GM12892 (cell line): ENCODE measurements at regions not wholly inside any gene's neighbourhood (a gene's known extent, or its start where the extent isn't known, plus 50 kb on each side); places are given as distances from the start of the nearest gene placed in this dataset.

Source experiments
- DNase-seq: peaks from one replicate; pipeline ENCODE4 v3.0.0; 2011; ENCODE audit not compliant: insufficient read length
- FAIRE-seq: peaks from 2 replicates; lab custom pipeline; 2011; peaks lifted over from hg19 to GRCh38; lab: Jason Lieb, UNC
- POLR2A ChIP-seq: IDR thresholded peaks from 2 replicates; pipeline ENCODE4 v1.6.1; 2011; ENCODE audit warnings: low read depth, low read length, control low read depth
- POLR2AphosphoS5 ChIP-seq: IDR thresholded peaks from 2 replicates; pipeline ENCODE4 v1.6.1; 2011; ENCODE audit warnings: low read depth, low read length, control low read depth
- TAF1 ChIP-seq: IDR thresholded peaks from 2 replicates; pipeline ENCODE4 v1.6.1; 2011; ENCODE audit warnings: low read depth, mild to moderate bottlenecking, control low read depth, low read length, borderline replicate concordance

- no peak for FAIRE-seq
- no peak for DNase-seq
- TF ChIP-seq TAF1 = no peak
- TF ChIP-seq POLR2AphosphoS5 = no peak
- TF ChIP-seq POLR2A = no peak
Observed at GRCh38 chr2:41736586-41736985, 311.2 kb upstream of the PKDCC start.

DNA sequence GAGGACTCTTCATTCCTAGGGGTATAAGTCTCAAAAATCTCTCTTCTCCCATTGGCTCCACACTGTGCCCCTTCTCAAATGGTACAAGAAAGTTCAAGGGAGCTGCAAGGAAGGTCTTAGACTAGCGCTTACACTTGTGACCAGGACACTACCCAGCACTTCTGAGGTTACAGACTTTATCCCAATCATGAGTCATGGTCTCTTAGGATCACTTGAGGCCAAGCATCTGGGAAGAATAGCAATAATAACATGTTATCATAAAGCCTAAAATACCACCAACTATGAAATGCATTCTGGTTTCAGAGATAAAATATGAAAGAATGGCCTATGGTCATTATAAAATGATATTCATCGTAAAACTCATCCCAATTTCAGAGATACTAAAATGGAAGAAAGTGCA lies 309.9 kb upstream of the PKDCC start:
- no peak for TF ChIP-seq POLR2AphosphoS5
- no peak for TF ChIP-seq TAF1
- FAIRE-seq (no peak), DNase-seq (no peak)

GRCh38 chr2:41741951-41742595 lies 305.7 kb upstream of the PKDCC start:
- TF ChIP-seq POLR2A (no peak), POLR2AphosphoS5 (no peak), TAF1 (no peak)
- DNase-seq (no peak), FAIRE-seq (no peak)

- DNase-seq = no peak
- no peak for FAIRE-seq
- TF ChIP-seq TAF1 (no peak), POLR2A (no peak), POLR2AphosphoS5 (no peak)
Observed at GRCh38 chr2:41743324-41743723, 304.5 kb upstream of the PKDCC start.

DNA sequence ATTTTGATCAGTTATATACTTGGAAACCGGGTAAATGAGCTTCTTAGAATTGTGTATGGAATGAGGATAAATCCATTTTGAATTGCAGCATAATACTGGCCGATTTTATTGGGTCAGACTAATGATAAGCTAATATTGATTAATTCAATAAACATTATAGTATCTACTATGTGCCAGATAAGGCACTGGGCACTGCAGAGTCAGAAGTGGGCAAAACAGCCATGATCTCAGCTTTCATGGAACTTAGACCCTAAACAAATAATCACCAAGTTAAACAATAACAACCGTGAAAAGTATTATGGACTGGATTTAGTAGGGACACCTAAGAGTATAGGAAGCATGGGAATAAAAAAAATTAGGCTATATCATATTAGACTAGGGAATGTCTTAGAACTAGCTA lies 297.0 kb upstream of the PKDCC start:
- FAIRE-seq (no peak), DNase-seq (no peak)
- TF ChIP-seq POLR2AphosphoS5 = no peak
- TF ChIP-seq TAF1 = no peak
- TF ChIP-seq POLR2A = no peak

DNA sequence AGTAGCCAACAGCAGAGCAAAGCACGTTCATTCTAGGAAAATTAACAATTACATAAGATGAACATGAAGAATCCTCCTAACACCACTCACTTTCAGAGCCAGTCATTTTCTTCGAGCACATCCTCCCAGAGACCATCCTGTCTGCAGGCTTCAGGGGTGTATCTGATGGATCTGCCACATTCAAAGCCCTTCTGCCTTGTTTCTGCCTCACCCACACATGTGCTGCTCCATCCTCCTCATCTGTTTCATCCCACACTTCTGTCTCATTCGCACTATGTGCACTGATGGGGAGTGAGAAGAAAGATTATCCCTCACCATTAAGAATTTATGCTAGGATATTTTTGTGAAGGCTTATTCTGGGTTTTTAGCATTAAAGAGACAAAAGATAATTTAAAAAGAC lies 287.9 kb upstream of the PKDCC start:
- FAIRE-seq (no peak), DNase-seq (no peak)
- TF ChIP-seq POLR2AphosphoS5 (no peak), POLR2A (no peak), TAF1 (no peak)

DNA sequence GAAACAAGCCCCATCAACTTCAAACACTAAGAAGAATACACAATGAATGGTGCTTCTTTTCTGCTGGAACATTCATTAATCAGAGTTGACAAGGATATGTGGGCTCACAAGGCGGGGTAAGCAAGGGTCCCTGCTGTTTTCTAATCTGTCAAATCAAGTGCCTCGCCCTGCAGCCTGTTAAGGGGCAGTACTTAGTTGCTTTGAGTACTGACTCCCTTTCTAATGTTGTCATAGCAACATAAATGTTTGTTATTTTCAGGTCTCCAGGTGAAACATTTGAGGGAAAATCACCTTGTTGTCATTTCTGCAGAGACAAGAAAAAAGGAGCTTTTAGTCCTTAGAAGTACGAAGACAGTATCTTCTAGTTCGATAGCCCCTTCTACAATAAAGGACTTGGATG lies 284.7 kb upstream of the PKDCC start:
- FAIRE-seq (no peak), DNase-seq (no peak)
- TF ChIP-seq POLR2A (no peak), TAF1 (no peak), POLR2AphosphoS5 (no peak)

GRCh38 chr2:41764131-41764530 lies 283.7 kb upstream of the PKDCC start:
- no peak for DNase-seq
- TF ChIP-seq POLR2AphosphoS5 = no peak
- TF ChIP-seq POLR2A = no peak
- TF ChIP-seq TAF1 = no peak
- FAIRE-seq = no peak

GRCh38 chr2:41764919-41765318 lies 282.9 kb upstream of the PKDCC start:
- TF ChIP-seq POLR2A (no peak), POLR2AphosphoS5 (no peak), TAF1 (no peak)
- FAIRE-seq (no peak), DNase-seq (no peak)

- FAIRE-seq (no peak), DNase-seq (no peak)
- TF ChIP-seq POLR2AphosphoS5 (no peak), TAF1 (no peak), POLR2A (no peak)
Observed at GRCh38 chr2:41768310-41768709, 279.5 kb upstream of the PKDCC start.

- FAIRE-seq (no peak), DNase-seq (no peak)
- TF ChIP-seq TAF1 = no peak
- no peak for TF ChIP-seq POLR2AphosphoS5
- no peak for TF ChIP-seq POLR2A
Observed at GRCh38 chr2:41771710-41772109, 276.1 kb upstream of the PKDCC start.

- no peak for FAIRE-seq
- no peak for TF ChIP-seq POLR2AphosphoS5
- no peak for TF ChIP-seq TAF1
- TF ChIP-seq POLR2A = no peak
Observed at GRCh38 chr2:41772697-41773096, 275.1 kb upstream of the PKDCC start.

DNA sequence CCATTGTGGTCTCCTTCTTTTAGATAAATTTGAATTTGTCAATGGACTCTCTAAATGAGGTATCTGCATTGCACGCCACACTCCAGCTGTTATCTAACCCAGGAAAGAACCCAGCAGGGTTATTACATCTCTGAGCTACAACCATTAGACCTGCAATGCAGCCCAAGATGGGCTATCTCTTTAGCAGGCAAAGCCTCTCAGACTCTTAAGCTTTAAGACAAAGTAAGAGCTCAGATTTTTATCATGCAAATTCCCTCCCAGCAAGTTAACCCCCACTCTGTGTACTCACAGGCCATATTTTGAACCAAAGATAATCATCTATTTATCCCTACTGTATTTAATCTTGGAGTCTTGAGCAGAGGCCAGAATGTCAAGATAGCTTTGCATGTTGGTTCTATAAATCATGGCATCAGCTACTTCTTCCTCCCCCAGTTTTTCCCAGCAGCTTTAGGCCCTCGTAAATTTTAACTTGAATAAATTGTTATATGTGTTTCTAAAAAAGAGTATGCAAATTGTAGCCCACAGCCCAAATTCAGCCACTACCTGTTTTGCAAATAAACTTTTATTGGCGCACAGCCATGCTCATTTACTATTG lies 273.7 kb upstream of the PKDCC start:
- TF ChIP-seq POLR2AphosphoS5 (no peak), POLR2A (no peak), TAF1 (no peak)
- no peak for DNase-seq
- no peak for FAIRE-seq

More at GRCh38 chr2:41772697-41773096, 275.1 kb upstream of the PKDCC start:
- DNase-seq = no peak
